LNCAP (cell line): ENCODE measurements at regions not wholly inside any gene's neighbourhood (a gene's known extent, or its start where the extent isn't known, plus 50 kb on each side); places are given as distances from the start of the nearest gene placed in this dataset.

Experiments used
- TF ChIP-seq, protein P1 (sequence below): fragments of 450-650 bp; IDR thresholded peaks from 2 replicates; pipeline ENCODE4 v1.5.1; 2017; ENCODE audit warnings: mild to moderate bottlenecking

DNA sequence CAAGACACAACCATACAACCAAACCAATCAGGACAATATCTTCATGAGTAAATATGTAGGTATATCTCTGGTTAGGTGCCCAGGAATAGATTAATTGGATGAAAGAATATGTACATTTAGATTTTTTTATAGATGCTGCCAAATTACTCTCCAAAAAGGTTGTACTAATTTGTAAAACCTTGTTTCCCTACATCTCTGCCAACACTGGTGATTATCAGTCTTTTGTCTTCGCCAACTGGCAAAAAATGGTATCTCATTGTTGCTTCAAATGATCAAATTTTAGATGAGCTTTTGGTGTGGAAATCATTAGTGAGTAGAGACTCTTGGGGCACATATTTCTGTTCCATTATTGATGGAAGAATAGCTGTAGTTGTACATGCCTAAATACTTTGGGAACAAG is 90.7 kb upstream of the ELL2 start:
- TF ChIP-seq, protein P1, sequence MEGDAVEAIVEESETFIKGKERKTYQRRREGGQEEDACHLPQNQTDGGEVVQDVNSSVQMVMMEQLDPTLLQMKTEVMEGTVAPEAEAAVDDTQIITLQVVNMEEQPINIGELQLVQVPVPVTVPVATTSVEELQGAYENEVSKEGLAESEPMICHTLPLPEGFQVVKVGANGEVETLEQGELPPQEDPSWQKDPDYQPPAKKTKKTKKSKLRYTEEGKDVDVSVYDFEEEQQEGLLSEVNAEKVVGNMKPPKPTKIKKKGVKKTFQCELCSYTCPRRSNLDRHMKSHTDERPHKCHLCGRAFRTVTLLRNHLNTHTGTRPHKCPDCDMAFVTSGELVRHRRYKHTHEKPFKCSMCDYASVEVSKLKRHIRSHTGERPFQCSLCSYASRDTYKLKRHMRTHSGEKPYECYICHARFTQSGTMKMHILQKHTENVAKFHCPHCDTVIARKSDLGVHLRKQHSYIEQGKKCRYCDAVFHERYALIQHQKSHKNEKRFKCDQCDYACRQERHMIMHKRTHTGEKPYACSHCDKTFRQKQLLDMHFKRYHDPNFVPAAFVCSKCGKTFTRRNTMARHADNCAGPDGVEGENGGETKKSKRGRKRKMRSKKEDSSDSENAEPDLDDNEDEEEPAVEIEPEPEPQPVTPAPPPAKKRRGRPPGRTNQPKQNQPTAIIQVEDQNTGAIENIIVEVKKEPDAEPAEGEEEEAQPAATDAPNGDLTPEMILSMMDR: no peak

DNA sequence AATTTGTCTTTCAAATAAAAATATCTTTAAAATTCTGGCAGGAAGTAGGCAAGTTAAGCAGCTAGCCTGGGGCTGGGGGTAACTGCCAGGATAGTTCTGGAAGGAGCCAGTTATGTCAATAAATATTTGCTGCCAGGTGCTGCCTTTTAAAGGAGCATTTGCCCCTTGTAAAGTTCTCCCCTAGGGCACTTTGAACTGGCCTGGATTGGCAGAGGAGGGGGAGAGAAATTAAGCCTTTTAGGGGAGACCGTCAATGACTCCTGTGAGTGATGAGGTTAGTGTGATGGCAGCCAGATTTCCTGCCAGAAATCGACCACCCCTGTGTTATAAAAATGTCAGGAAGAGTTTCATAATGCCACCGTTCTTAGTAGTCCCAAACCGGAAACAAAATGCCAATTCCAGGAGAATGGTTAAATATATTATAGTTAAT is 89.8 kb upstream of the ELL2 start:
- TF ChIP-seq, protein P1: no peak

DNA sequence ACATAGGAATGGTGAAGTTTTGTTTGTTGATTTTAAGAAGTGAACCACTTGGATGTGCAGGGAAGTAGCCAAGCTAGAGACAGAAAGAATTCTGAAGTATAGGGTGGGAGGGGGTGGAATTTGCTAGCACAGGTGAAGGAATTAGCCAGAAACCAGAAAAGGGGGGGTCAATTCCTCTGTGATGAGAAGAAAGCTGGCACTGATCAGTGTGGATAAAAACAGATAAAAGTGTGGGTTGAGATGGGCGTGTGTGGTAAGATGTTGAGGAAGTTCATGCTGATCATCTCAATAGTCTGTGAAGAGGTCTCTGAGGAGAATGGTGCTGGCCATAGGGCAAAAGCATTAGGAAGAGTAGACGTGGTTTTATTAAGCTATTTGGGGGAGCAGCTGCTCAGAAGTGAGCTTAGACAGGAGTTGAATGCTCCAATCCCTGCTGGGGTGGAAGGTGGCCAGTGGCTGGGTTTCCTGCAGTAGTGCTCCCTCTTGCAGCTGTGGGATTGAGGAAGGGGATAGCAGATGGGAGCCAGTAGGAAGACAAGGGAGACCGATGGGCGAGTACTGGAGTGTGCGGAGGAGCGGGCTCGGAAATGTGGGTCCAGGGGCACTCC is 88.7 kb upstream of the ELL2 start:
- TF ChIP-seq, protein P1: no peak

DNA sequence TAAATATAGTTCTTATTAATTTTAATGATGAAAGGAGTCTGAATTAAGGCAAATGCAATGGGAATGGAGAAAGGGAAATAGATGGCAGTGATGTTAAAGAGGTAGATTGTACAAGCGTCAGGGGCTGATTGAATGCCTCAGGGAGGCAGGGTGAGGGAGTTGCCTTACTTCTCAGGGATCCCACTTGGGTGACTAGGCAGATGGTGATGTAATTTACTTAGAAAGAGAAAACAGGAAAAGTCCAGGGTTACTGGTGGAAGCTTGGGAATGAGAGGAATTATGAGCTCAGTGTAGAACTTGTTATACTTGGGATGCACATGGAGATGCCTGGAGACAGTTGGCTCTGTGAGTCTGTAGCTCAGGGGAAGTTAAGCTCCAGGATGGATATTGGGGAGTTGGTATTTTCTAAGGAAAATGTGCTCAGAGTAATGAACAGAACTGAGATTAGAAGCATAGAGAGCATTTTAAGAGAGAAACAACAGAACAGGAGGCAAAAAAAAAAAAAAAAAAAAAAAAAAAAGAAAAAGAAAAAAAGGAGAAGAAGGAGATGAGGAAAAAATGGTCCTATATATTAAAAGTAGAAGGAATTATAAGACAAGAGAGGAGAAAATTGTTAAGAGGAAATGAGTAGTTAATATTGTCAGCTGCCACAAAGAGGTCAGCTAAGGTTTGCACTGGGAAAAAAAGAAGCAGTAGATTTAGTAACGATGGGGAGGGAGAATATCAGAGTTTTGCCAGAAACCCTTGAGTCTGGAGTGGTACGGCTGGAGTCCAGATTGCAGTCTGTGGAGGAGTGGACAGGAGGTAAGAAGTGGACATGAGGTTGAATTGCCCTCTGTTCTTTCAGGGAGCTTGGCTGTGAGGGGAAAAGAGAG is 88.0 kb upstream of the ELL2 start:
- TF ChIP-seq, protein P1: no peak

DNA sequence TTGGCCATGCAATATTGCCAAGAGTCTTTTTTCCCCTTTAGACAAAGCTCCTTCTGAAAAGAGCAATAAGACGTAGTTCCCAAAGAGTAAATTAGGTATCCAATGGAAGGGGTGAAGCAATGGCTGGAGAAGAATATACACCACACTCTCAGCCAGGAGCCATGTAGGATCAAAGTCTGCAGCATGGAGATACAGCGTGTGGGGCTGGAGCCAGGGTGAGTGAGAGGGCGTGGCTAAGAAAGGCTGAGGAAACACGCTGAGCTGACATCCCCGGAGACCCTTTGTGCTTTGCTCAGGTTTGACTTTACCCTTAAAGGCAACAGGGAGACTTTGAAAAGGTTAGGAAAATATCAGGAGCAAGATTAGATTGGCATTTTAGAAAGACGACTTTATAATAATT is 87.1 kb upstream of the ELL2 start:
- TF ChIP-seq, protein P1: no peak

DNA sequence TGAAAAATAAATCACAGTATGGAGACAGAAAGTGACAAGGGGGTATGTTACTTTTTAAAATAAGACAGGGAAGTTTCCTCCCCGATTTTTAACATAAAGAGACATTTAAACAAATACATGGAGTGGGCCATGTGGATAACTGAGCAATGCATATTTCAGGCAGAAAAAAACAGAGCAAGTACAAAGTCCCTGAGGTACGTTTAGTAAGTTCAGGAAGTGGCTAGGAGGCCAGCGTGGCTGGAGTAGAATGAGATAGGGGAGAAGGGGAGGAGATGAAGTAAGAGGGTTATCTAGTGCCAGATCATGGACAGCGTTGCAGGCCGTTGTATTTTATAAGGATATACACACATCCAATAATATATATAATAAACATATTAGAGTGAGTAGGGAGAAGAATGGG is 84.2 kb upstream of the ELL2 start:
- TF ChIP-seq, protein P1: no peak

DNA sequence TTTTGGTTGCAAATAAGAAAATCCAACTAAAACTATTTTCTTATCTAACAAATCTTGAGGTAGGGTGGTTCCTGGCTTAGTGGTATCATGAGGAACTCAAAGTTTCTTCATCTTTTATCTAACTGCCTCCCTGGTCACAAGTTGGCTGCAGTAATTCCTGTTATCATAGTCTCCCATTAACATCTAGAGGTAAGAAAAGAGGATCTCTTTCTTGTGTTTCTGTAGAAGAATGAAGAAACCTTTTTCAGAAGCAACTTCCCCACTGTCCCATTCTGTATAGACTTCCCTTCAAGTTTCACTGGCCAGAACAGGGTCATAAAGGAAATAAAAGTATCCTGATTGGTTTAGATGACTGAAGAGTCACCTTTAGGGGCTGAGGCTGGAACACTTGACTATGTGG is 81.8 kb upstream of the ELL2 start:
- TF ChIP-seq, protein P1: no peak
